ENCODE measurements at regions not wholly inside any gene's neighbourhood (a gene's known extent, or its start where the extent isn't known, plus 50 kb on each side); places are given as distances from the start of the nearest gene placed in this dataset.

- TF ChIP-seq CSRNP3 (CRISPR knock-in tag; IDR thresholded peaks at IDR 0.05) (no peak), ZNF565 (CRISPR knock-in tag; conservative IDR thresholded peaks at IDR 0.05; ENCODE audit: low read depth) (no peak), GLIS3 (CRISPR knock-in tag; IDR thresholded peaks at IDR 0.05) (no peak), SNAI2 (CRISPR knock-in tag; IDR thresholded peaks at IDR 0.05) (no peak), POU6F1 (CRISPR knock-in tag; IDR thresholded peaks at IDR 0.05; ENCODE audit: borderline replicate concordance, low read depth) (no peak), OSR1 (CRISPR knock-in tag; IDR thresholded peaks at IDR 0.05) (no peak), ISL1 (CRISPR knock-in tag; IDR thresholded peaks at IDR 0.05) (no peak), BACH2 (CRISPR knock-in tag; IDR thresholded peaks at IDR 0.05; ENCODE audit: borderline replicate concordance) (no peak), ZFP30 (CRISPR knock-in tag; IDR thresholded peaks at IDR 0.05) (no peak), RARB (CRISPR knock-in tag; IDR thresholded peaks at IDR 0.05) (no peak), TOX (CRISPR knock-in tag; IDR thresholded peaks at IDR 0.05; ENCODE audit: borderline replicate concordance) (no peak), ZC3H10 (CRISPR knock-in tag; IDR thresholded peaks at IDR 0.05) (no peak), PPARA (CRISPR knock-in tag; IDR thresholded peaks at IDR 0.05; ENCODE audit: borderline replicate concordance) (no peak), ESRRG (CRISPR knock-in tag; IDR thresholded peaks at IDR 0.05) (no peak), ZFP3 (CRISPR knock-in tag; IDR thresholded peaks at IDR 0.05) (no peak)
These were observed 62.2 kb upstream of the PELI2 start (continued) for GRCh38 chr14:56056031-56056430.

- no peak for TF ChIP-seq TOX (CRISPR knock-in tag; IDR thresholded peaks at IDR 0.05; ENCODE audit: borderline replicate concordance)
- no peak for TF ChIP-seq ISL1 (CRISPR knock-in tag; IDR thresholded peaks at IDR 0.05)
- TF ChIP-seq RARB (CRISPR knock-in tag; IDR thresholded peaks at IDR 0.05), result no peak
- no peak for ATAC-seq
These were observed 61.0 kb upstream of the PELI2 start for GRCh38 chr14:56057071-56057741.

- no peak for ATAC-seq
- TF ChIP-seq CREB5 (CRISPR knock-in tag; IDR thresholded peaks at IDR 0.05; ENCODE audit: low read depth) (no peak), TOX (CRISPR knock-in tag; IDR thresholded peaks at IDR 0.05; ENCODE audit: borderline replicate concordance) (no peak), ZFP30 (CRISPR knock-in tag; IDR thresholded peaks at IDR 0.05) (no peak), BACH2 (CRISPR knock-in tag; IDR thresholded peaks at IDR 0.05; ENCODE audit: borderline replicate concordance) (no peak), PPARA (CRISPR knock-in tag; IDR thresholded peaks at IDR 0.05; ENCODE audit: borderline replicate concordance) (no peak), GLIS3 (CRISPR knock-in tag; IDR thresholded peaks at IDR 0.05) (no peak)
These were observed 60.4 kb upstream of the PELI2 start for GRCh38 chr14:56057767-56058166.

- TF ChIP-seq CSRNP3 (CRISPR knock-in tag; IDR thresholded peaks at IDR 0.05), result no peak
- no peak for TF ChIP-seq GLIS3 (CRISPR knock-in tag; IDR thresholded peaks at IDR 0.05)
- no peak for TF ChIP-seq TCF4 (CRISPR knock-in tag; IDR thresholded peaks at IDR 0.05; ENCODE audit: borderline replicate concordance)
- no peak for TF ChIP-seq ZFP30 (CRISPR knock-in tag; IDR thresholded peaks at IDR 0.05)
- no peak for TF ChIP-seq ESRRG (CRISPR knock-in tag; IDR thresholded peaks at IDR 0.05)
These were observed 59.2 kb upstream of the PELI2 start for GRCh38 chr14:56059054-56059453.

GRCh38 chr14:56061051-56061450 is 57.2 kb upstream of the PELI2 start:
- no peak for ATAC-seq
- TF ChIP-seq CSDC2 (CRISPR knock-in tag; IDR thresholded peaks at IDR 0.05) (no peak), TSHZ2 (CRISPR knock-in tag; IDR thresholded peaks at IDR 0.05) (no peak), ARNTL (CRISPR knock-in tag; IDR thresholded peaks at IDR 0.05; ENCODE audit: borderline replicate concordance, low read depth) (no peak), ZFP30 (CRISPR knock-in tag; IDR thresholded peaks at IDR 0.05) (no peak), TCF4 (CRISPR knock-in tag; IDR thresholded peaks at IDR 0.05; ENCODE audit: borderline replicate concordance) (no peak), ZNF565 (CRISPR knock-in tag; conservative IDR thresholded peaks at IDR 0.05; ENCODE audit: low read depth) (no peak), BACH2 (CRISPR knock-in tag; IDR thresholded peaks at IDR 0.05; ENCODE audit: borderline replicate concordance) (no peak), GLIS3 (CRISPR knock-in tag; IDR thresholded peaks at IDR 0.05) (no peak), TOX (CRISPR knock-in tag; IDR thresholded peaks at IDR 0.05; ENCODE audit: borderline replicate concordance) (no peak), POU6F1 (CRISPR knock-in tag; IDR thresholded peaks at IDR 0.05; ENCODE audit: borderline replicate concordance, low read depth) (no peak)

More at GRCh38 chr14:56059054-56059453, 59.2 kb upstream of the PELI2 start:
- ATAC-seq, result no peak

All from SK-N-SH treated with all-trans-retinoic acid at 6 μM for 48 hours (cell line).